ENCODE measurements at regions not wholly inside any gene's neighbourhood (a gene's known extent, or its start where the extent isn't known, plus 50 kb on each side); places are given as distances from the start of the nearest gene placed in this dataset.

DNA sequence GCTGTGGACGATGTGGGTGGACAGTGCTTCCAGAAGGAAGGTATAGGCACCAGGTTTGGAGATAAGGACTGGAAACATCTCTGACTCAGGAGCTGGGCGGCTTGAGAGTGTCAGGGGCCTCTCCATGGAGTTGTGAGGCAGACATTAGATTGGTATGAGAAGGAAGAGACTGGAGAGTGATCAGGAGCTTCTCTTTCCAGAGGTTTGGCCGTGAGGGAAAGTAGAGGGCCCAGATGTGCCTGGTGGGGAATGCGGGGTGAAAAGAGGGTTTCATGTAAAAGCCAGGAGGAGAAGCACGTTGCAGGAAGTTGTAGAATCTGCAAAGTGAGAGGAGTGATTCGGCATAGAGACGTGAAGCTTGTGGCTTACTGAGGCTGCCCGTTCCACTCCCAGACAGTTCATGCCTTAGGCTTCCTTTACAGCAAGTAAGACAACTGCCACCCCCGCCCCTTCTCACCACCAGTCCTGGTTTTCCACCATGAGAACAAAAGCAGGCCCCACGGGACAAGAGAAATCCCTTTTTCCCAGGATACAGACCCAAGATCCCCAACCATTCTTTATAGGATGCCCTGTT, 166.3 kb upstream of the HDAC4 start:
- TF ChIP-seq GATA3 (IDR thresholded peaks at IDR 0.05; ENCODE audit: low read depth, low read length) (no peak), GATA2 (IDR thresholded peaks at IDR 0.05; ENCODE audit: low read depth, low read length) (no peak)

All from SH-SY5Y (cell line).